Urothelium cell line (cell line): ENCODE measurements at regions not wholly inside any gene's neighbourhood (a gene's known extent, or its start where the extent isn't known, plus 50 kb on each side); places are given as distances from the start of the nearest gene placed in this dataset.

Experiments used
- DNase-seq: peaks from one replicate; pipeline ENCODE4 v3.0.0; 2011; ENCODE audit warnings: low spot score, mixed read lengths
- FAIRE-seq: peaks from 2 replicates; lab custom pipeline; 2011; peaks lifted over from hg19 to GRCh38; lab: Jason Lieb, UNC

GRCh38 chr14:61623927-61624326, 71.4 kb upstream of the HIF1A start:
- FAIRE-seq, result no peak
- DNase-seq, result no peak

GRCh38 chr14:61625165-61625564, 70.1 kb upstream of the HIF1A start:
- DNase-seq (no peak), FAIRE-seq (no peak)

DNA sequence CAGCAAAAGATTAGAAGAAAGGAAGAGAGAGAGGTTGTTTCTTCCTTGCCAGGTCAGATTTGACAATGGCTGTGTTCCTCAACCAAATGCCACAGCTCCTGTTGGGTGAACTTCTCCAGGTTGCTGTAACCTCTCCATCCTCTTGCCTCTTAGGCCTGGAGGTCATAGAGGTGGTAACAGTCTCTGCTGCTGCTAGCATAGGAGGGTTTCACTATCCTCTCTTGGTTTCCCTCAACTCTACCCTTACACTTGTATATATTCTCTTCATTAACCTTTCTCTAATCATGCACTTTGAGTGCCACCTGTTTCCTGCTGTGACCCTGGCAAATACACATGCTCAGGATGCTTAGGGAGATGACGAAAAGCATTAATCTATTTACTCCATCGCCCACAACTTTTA, 67.7 kb upstream of the HIF1A start:
- FAIRE-seq, result peak; percentile 9

DNA sequence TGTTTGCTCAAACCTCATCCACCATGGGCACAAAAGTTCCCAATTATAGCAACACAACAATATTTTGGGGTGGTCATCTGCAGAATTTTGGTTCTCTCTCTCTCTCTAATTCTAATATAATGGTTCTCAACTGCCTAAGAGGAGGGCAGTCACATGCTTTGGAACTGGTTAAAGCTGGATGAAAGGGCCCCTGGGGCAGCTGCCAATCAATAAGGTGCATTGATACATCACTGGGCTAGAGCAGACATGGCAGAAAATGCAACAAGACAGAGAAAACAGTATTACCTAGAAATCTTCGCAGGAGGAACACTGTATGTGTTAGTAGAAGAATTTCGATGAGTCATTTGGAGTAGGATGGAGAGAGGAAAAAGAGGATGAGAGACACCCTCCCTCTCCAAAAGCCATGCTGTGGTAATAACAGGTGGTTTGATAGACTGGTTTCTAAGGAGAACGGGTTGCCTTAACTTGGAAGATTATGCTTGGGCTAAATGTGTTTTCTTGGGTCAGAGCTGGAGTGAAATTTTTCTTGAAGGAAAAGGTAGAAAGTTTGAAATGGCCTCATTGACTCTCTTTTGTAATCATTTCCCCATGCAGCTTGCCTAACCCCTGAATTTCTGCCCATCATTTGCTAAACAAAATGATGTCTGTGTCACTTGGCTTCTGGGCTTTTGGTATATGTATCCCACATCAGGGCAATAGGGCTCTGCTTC, 67.1 kb upstream of the HIF1A start:
- no peak for DNase-seq
- FAIRE-seq, result peak; percentile 62

More for the DNA sequence above, 67.7 kb upstream of the HIF1A start:
- no peak for DNase-seq

- FAIRE-seq (peak; percentile 30), DNase-seq (no peak)
These were observed 64.8 kb upstream of the HIF1A start for GRCh38 chr14:61630399-61631044.

GRCh38 chr14:61631045-61631687, 64.1 kb upstream of the HIF1A start:
- DNase-seq, result no peak
- peak; percentile 92 for FAIRE-seq

DNA sequence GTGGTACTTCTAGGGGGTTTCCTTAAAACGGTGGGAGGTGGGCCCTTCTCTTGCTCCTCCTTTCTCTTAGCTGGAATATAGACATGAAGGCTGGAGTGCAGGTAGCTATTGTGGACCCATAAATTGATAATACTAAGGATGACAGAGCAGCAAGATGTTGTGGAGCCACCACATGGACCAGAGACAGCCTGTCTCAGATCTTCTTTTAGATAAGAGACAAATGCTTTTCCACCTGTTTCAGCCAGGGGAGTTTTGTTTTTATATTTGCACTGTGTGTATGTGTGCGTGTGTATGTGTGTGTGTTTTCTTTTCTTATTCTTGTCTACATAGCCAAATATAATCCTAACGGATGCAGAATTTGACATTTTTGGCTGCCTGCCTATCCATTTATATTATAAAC, 62.9 kb upstream of the HIF1A start:
- FAIRE-seq, result no peak
- DNase-seq, result no peak

DNA sequence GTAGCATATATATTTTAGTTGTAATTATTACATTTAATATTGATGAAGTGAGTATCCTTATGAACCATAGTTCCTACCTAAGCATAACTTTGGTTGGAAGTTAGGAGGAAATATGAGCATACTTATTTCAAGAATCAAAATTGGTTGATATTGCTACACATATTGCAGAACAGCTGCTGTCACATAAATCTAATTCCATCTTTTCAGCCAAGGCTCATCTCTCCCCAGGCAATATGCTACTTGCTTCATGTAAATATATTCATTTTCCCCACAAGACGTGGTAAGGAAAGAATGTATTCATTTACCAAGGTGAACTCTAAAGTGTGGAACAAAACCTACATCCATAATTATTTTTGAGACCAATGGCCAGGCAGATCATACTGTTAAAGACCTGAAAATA, 62.5 kb upstream of the HIF1A start:
- no peak for DNase-seq
- FAIRE-seq, result peak; percentile 93

DNA sequence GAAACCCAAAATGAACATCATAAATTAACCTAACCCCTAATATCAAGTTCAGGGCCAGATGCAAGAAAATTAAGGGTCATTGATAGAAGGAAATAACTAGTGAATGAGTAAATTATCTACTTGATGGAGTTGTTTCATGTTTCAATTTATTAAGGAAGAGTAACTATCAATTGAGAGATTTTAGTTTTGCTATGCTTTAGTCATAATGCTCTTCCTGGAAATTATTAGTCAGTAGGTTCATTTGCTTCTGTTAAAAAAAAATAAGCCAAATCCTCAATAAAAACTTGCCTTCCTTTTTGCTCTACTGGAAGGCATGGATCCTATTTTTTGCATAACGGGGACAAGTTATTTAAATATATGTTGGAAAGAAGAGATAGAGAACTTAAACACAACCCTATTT, 59.0 kb upstream of the HIF1A start:
- DNase-seq (no peak), FAIRE-seq (no peak)

DNA sequence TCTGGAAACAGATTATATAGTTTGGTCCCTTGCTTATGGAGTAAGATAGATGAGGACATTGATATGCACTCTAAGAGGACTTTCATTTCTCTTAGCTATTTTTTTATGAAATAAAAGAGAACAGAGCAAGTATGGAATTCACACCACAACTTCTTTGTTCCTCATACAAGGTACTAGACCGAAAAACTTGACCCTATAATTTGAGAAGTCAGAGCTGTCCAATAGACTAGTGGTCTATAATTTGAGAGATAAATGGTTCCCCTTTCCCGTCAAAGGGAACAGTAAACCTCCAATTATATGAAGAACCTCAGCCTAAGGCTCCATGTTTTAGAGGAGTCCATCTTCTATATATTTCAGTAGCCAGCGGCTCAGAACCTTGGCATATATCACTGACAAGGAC, 58.5 kb upstream of the HIF1A start:
- no peak for FAIRE-seq
- DNase-seq, result no peak

DNA sequence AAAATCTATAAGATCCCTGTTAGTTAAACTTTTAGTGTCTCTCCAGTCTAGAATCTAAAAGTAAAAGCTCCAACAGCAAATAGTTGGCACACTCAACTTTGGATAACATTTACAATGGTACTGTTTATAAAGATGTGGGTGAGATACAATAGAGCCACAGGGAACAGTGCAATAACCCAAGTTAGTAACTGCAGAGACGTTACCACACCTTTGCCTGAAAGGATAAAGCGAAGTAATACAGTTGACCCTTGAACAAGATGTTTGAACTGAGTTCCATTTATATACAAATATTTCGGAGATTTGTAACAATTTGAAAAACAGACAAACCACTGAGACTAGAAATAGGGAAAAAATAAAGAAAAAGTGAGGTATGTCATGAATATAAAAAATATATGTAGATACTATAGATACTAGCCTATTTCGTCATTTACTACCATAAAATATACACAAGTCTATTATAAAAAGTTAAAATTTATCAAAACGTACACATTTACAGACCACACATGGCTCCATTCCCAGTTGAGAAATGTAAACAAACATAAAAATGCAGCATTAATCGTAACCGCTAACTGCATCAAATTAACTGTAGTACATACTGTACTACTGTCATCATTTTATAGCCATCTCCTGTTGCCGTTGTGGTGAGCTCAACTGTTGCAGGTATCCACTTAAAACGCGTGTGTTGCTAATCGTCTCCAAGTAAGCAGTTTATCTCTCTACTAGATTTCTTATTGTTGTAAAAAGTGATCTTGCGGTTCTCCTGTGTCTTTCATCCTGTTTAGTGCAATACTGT, 56.5 kb upstream of the HIF1A start:
- FAIRE-seq, result peak; percentile 23
- DNase-seq, result no peak

GRCh38 chr14:61640158-61641136, 54.9 kb upstream of the HIF1A start:
- DNase-seq, result no peak

GRCh38 chr14:61641914-61642613, 53.2 kb upstream of the HIF1A start:
- FAIRE-seq (peak; percentile 93), DNase-seq (no peak)

More at GRCh38 chr14:61640158-61641136, 54.9 kb upstream of the HIF1A start:
- FAIRE-seq, result peak; percentile 87

DNA sequence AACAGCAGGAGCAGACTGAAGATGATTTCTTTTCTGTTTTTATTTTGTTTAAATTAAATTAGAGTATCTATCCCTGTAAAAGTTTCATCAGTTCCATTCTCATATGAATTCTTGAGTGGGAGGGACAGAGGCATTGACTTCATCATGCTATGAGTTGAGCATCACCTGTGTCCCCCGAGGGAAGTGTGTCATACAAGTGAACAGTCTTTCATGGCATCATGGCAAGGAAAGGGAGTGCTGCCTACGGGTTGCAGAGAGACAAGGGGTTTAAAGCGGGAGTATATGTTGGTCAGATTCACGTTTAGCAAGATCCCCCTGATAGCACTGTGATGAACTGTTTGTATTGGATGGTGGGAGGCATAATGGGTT, 52.7 kb upstream of the HIF1A start:
- peak; percentile 20 for FAIRE-seq
- DNase-seq, result no peak

DNA sequence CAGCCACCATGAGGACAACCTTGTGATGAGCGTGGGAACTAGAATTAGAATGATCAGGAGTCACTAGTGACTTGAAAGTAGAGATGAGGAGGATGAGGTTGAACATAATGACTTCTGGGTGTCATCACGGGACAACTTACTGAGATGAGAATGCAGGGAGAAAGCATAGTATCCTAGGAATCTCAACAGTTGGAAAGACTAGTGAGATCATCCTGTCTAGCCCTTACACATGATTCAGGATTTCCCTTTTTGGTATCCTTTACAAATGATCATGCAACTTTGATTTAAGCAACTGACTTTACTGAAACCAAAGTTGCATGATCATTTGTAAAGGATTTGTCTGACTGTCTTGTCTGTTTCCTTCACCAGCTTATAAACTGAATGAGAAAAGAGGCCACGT, 51.8 kb upstream of the HIF1A start:
- no peak for DNase-seq
- no peak for FAIRE-seq

- DNase-seq (no peak), FAIRE-seq (peak; percentile 20)
These were observed 51.1 kb upstream of the HIF1A start for GRCh38 chr14:61644175-61644574.

DNA sequence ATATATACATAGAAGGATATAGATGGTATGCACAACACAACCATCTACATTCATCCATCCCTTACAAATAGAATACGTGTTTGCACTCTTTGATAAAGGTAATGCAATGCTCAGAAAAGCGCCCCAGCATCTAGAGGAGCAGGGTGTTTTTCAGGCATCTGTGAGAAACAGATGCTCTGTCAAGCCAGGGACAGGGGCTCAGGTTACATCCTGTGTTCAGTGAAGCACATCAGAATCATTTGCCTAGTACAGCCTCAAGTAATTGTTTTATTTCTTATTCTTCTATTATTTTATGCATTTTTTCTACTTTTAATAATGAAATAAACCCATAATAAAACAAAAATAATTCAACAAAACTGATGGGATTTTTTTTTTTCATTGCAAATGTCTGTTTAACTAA, 50.5 kb upstream of the HIF1A start:
- FAIRE-seq, result no peak
- DNase-seq, result no peak

DNA sequence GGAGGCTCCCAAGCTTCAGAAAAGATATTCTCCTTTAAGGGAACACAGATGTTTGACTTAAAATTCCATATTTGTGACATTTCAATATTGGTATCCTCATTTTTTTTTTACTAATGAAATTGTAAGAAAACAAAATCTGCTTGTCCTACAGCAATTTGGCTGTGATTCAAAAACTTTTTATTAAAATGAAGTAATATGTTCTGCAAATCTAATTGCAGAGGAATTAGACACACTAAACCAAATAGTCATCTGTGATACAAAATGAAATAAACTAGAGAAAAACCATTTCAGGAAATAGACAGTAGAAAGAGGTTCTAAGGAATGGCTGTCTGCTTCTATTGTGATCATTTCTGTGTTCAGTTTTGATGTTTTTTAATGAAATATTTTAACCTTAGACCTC, 50.1 kb upstream of the HIF1A start:
- FAIRE-seq (no peak), DNase-seq (no peak)
